Thoracic aorta (tissue), 2 donors: ENCODE measurements at regions not wholly inside any gene's neighbourhood (a gene's known extent, or its start where the extent isn't known, plus 50 kb on each side); places are given as distances from the start of the nearest gene placed in this dataset.

ENCODE experiments used
- ATAC-seq: fragments of 150-250 bp; one replicate; pipeline ENCODE4 v1.8.0; 2017; ENCODE audit warnings: low read depth; ENCODE audit not compliant: insufficient number of reproducible peaks, low FRiP score
- DNase-seq: peaks from one replicate; pipeline ENCODE4 v3.0.0-alpha.2; 2020; ENCODE audit warnings: low spot score
- H3K27ac ChIP-seq, 2 donors: fragments of 200-600 bp; sonication (generic); 1 replicate in 1 of 2; 2 replicates in 1 of 2; pipeline ENCODE4 v1.5.1; 2016; ENCODE audit warnings: mild to moderate bottlenecking in 2 of 2, moderate library complexity in 2 of 2
- H3K27me3 ChIP-seq: fragments of 200-600 bp; sonication (generic); replicated peaks from 2 replicates; pipeline ENCODE4 v1.6.0; 2016; ENCODE audit warnings: mild to moderate bottlenecking; ENCODE audit not compliant: insufficient read depth
- H3K36me3 ChIP-seq: fragments of 200-600 bp; sonication (generic); one replicate; pipeline ENCODE4 v1.5.1; 2016
- H3K4me1 ChIP-seq, 2 donors: fragments of 200-600 bp; sonication (generic); 1 replicate in 1 of 2; 2 replicates in 1 of 2; pipeline versions ENCODE4 v1.5.1 to v1.6.0; 2016; ENCODE audit warnings: low read depth in 2 of 2, mild to moderate bottlenecking in 1 of 2; ENCODE audit not compliant: control insufficient read depth in 1 of 2
- H3K4me3 ChIP-seq: fragments of 200-600 bp; sonication (generic); 2 replicates; pipeline ENCODE4 v1.5.1; 2016; ENCODE audit warnings: mild to moderate bottlenecking
- H3K9me3 ChIP-seq: fragments of 200-600 bp; sonication (generic); 2 replicates; pipeline ENCODE4 v1.5.1; 2016
- CTCF ChIP-seq: fragments of 200-600 bp; sonication (generic); IDR thresholded peaks from one replicate; pipeline ENCODE4 v1.5.1; 2019; ENCODE audit warnings: antibody characterized with exemption

DNA sequence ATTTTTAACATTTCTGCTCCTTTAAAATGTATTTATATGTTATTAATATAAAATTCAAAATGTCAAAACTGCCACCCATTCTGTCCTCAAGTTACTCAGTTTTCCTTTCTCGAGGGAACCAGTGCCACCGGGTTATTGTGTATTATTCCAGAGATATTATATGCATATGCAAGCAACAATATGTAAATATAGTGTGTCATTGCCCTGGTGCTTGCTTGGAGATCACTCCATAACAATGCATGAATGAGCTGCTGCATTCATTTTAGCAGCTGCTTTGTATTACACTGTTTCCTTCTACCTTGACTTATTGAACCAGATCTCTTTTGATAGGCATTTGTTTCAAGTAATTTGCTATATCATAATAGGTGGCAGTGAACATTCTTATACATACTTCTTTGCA is 509.1 kb downstream of the MCTP2 start:
- DNase-seq (no peak), ATAC-seq (no peak)
- H3K36me3 ChIP-seq = no peaks in the 10 kb centered on the region
- H3K27me3 ChIP-seq = no peaks in the 10 kb centered on the region
- H3K9me3 ChIP-seq = no peaks in the 10 kb centered on the region
- TF ChIP-seq CTCF = no peak
- no peak overlapping the region for H3K4me3 ChIP-seq
- H3K4me1 ChIP-seq = peaks cover 0 to 4% of the 10 kb centered on the region in 2 donors
- H3K27ac ChIP-seq = no peak overlapping the region

GRCh38 chr15:94743668-94744067 is 512.3 kb downstream of the MCTP2 start:
- no peaks in the 10 kb centered on the region for H3K36me3 ChIP-seq
- no peak overlapping the region for H3K27ac ChIP-seq
- peaks cover 0 to 4% of the 10 kb centered on the region in 2 donors for H3K4me1 ChIP-seq
- no peak for ATAC-seq
- no peak for TF ChIP-seq CTCF
- DNase-seq = no peak
- no peak overlapping the region for H3K4me3 ChIP-seq
- H3K27me3 ChIP-seq = no peaks in the 10 kb centered on the region
- no peaks in the 10 kb centered on the region for H3K9me3 ChIP-seq

GRCh38 chr15:94744080-94744793 is 512.9 kb downstream of the MCTP2 start:
- H3K4me1 ChIP-seq = peaks cover 0 to 4% of the 10 kb centered on the region in 2 donors
- no peak for TF ChIP-seq CTCF
- H3K27me3 ChIP-seq = no peaks in the 10 kb centered on the region
- ATAC-seq = no peak
- H3K36me3 ChIP-seq = no peaks in the 10 kb centered on the region
- no peak overlapping the region for H3K27ac ChIP-seq
- H3K9me3 ChIP-seq = no peaks in the 10 kb centered on the region
- no peak for DNase-seq
- H3K4me3 ChIP-seq = no peak overlapping the region

DNA sequence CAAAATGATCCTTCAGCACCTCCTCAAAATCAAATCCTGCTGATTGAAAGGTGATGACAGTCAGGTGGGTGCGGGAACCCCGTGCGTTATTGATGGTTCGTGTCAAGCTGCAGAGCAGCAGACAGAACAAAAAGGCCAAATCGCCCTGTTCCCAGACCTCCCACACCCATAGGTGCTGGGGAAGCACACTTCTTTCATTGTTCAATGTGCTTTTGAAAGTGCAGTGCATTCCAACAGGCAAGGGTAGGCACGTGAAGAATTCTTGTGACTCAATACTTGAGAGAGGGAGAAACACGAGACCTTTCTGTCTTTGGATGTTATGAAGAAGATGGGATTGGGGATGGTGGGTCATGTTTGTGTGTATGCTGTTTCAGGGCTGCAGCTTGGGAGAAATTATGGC is 514.0 kb downstream of the MCTP2 start:
- H3K27ac ChIP-seq = no peak overlapping the region
- no peak for TF ChIP-seq CTCF
- H3K4me3 ChIP-seq = no peak overlapping the region
- no peaks in the 10 kb centered on the region for H3K9me3 ChIP-seq
- no peaks in the 10 kb centered on the region for H3K36me3 ChIP-seq
- H3K27me3 ChIP-seq = no peaks in the 10 kb centered on the region
- ATAC-seq = no peak
- no peak for DNase-seq
- H3K4me1 ChIP-seq = peaks cover 0 to 4% of the 10 kb centered on the region in 2 donors

- no peak for ATAC-seq
- no peak overlapping the region for H3K4me3 ChIP-seq
- H3K9me3 ChIP-seq = no peaks in the 10 kb centered on the region
- no peak for TF ChIP-seq CTCF
- H3K27ac ChIP-seq = no peak overlapping the region
- no peaks in the 10 kb centered on the region for H3K36me3 ChIP-seq
- no peaks in the 10 kb centered on the region for H3K27me3 ChIP-seq
- H3K4me1 ChIP-seq = peaks cover 0 to 4% of the 10 kb centered on the region in 2 donors
- DNase-seq = no peak
Observed at GRCh38 chr15:94747510-94747909, 516.1 kb downstream of the MCTP2 start.
